RWPE1 (cell line): ENCODE measurements at regions not wholly inside any gene's neighbourhood (a gene's known extent, or its start where the extent isn't known, plus 50 kb on each side); places are given as distances from the start of the nearest gene placed in this dataset.

Source experiments
- CTCF ChIA-PET: fragments of 350-600 bp; sonication (Branson Sonifier 250); formaldehyde crosslinking; extraction: SDS; loops from one replicate; lab custom pipeline; 2021; lab: Yijun Ruan, JAX
- POLR2A ChIA-PET: fragments of 400-600 bp; formaldehyde crosslinking; extraction: SDS; loops from one replicate; lab custom pipeline; 2020; ENCODE audit warnings: antibody characterized with exemption; ENCODE audit not compliant: low non-redundant PET; lab: Yijun Ruan, JAX
- DNase-seq: peaks from one replicate; pipeline ENCODE4 v3.0.0; 2012; ENCODE audit warnings: low spot score
- H3K27ac ChIP-seq: fragments of 450-650 bp; 2 replicates; pipeline ENCODE4 v1.5.1; 2017
- TF ChIP-seq, protein P1 (sequence below): fragments of 450-650 bp; conservative IDR thresholded peaks from 2 replicates; pipeline ENCODE4 v1.5.1; 2017; ENCODE audit warnings: low read depth, mild to moderate bottlenecking

DNA sequence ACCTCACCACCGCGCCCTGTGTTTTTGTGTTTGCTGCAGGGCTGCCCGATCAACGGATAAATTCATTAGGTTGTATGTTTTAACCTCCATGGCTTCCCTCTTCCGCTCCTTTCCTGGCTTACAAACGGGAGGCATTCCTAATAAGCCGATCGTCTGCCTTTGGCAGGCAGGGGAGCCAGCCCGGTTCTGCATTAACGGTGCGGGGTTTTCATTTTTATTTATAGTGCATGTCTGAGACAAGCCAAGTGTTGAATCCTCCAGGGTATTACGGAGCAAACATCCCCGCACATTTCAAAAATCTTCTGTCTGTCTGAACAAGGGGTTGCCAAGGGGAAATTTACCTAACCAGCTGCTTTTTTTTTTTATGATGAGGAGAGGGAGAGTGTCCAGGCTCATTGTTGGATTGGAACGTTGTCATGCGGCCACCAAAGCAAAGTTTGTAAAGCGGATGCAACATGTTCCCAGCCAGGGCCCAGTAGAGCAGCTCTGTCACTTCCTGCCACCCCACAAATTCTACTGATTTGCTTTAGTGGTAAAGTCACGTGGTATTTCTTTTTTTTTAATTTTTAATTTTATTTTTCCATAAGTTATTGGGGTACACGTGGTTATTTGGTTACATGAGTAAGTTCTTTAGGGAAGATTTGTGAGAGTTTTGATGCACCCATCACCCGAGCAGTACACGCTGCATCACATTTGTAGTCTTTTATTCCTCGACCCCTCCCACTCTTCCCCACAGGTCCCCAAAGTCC lies 92.3 kb upstream of the BAIAP2L1 start:
- TF ChIP-seq, protein P1, sequence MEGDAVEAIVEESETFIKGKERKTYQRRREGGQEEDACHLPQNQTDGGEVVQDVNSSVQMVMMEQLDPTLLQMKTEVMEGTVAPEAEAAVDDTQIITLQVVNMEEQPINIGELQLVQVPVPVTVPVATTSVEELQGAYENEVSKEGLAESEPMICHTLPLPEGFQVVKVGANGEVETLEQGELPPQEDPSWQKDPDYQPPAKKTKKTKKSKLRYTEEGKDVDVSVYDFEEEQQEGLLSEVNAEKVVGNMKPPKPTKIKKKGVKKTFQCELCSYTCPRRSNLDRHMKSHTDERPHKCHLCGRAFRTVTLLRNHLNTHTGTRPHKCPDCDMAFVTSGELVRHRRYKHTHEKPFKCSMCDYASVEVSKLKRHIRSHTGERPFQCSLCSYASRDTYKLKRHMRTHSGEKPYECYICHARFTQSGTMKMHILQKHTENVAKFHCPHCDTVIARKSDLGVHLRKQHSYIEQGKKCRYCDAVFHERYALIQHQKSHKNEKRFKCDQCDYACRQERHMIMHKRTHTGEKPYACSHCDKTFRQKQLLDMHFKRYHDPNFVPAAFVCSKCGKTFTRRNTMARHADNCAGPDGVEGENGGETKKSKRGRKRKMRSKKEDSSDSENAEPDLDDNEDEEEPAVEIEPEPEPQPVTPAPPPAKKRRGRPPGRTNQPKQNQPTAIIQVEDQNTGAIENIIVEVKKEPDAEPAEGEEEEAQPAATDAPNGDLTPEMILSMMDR = no peak
- CTCF ChIA-PET = interaction anchor here (0.6 kb wide), 1 partner anchor 24 kb away, joined by 4 read pairs; no protein-coding TSS in a partner anchor
- DNase-seq = no peak
- no peak overlapping the region for H3K27ac ChIP-seq
- POLR2A ChIA-PET = no interaction called here

DNA sequence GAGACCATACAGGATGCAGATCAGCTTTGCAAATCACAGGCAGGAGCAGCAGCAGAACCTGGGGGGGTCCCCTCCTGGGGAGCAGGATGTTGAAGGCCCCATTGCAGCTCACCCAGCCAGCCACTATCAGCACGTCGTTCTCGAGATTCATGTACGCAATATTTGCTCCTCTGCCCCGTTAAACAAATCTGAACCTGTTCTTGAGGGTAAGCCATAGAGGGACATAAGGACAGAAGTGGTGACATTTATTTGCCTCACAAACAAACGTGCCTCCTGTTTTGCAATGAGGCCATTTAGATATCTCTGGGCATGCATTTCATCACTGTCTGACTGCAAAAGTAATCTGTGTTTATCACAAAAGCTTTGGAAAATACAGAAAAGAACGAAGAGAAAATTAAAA lies 87.3 kb upstream of the BAIAP2L1 start:
- no peak for DNase-seq
- CTCF ChIA-PET = interaction anchor here (1.2 kb wide), 1 partner anchor 182 kb away, joined by 3 read pairs; no protein-coding TSS in a partner anchor
- TF ChIP-seq, protein P1 = no peak
- POLR2A ChIA-PET = no interaction called here
- H3K27ac ChIP-seq = no peak overlapping the region

DNA sequence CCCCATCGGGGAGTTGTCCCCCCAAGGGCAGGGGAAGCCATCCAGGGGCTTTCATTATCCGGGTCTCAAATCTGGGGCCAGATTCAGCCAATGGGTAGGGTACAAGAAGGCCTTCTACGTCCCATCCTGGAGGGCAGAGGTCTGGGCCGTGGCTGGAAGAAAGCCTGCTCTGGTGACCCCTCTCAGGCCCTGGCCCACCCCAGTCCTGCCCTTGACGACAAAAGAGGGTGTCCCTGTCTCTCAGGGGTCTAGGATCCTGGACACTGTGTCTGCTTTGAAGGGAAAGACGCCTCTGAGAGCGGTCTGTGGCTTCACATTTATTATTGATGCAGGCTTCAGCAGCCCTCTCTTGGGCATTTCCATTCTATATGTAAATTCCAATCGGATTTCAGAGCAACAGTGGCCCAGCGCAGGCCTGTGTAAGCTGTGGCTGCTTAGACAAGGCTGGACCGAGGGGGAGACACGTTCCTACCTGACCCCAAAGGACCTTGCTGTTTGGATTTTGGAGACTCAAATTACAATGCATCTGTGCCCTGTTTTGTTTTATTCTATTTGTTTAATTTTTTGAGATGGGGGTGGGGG lies 83.2 kb upstream of the BAIAP2L1 start:
- CTCF ChIA-PET = interaction anchor here (0.6 kb wide), 1 partner anchor 324 kb away, joined by 3 read pairs; no protein-coding TSS in a partner anchor
- no peak overlapping the region for H3K27ac ChIP-seq

DNA sequence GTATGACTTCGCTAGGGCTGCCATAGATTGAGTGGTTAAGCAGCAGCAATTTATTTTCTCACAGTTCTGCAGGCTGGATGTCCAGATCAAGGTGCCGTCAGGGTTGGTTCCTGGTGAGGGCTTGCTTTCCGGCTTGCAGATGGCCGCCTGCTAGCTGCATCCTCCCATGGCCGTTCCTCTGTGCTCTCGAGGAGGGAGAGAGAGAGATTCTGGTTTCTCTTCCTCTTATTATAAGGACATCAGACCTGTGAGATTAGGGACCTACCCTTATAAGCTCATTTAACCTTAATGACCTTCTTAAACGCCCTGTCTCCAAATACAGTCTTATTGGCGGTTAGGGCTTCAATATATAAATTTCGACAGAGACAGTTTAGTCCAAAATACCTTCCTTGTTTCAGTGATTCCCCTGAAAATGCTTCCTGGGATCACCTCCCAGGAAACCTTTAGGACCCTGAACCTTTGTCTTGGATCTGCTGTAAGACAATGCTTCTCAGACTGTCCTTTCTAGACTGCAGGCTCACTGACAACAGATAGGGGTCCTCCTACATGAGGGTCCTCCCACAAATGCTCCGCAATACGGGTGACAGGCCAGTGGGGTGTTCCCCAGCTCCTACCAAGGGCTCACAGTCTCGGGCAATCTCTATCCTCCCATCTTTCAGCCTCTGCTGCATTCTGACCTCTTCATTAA lies 82.5 kb upstream of the BAIAP2L1 start:
- POLR2A ChIA-PET = no interaction called here
- DNase-seq = no peak
- CTCF ChIA-PET = no interaction called here
- TF ChIP-seq, protein P1 = no peak
- no peak overlapping the region for H3K27ac ChIP-seq

More for the DNA sequence above, 83.2 kb upstream of the BAIAP2L1 start:
- no peak for DNase-seq
- TF ChIP-seq, protein P1 = no peak
- POLR2A ChIA-PET = no interaction called here

DNA sequence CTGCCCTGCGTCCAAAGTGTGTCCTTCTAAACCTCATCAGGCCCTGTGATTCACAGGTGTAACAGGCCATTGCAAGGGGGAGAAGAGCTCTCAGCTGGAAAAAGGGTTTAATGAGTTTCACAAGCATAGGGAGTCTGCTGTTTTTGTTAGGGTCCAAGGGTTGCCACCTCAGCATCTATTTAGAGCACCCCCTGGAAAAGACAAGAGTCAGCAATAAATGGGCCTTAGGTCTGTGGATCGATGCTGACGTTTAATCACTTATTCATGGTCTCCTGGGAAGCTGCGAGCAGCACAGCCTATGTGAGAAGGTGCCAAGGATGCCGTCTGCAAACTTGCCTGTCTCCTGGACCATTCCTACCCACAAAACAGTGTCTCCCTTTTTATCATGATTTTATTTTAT lies 78.4 kb upstream of the BAIAP2L1 start:
- DNase-seq = no peak
- CTCF ChIA-PET = interaction anchor here (0.6 kb wide), 1 partner anchor 228 kb away, joined by 3 read pairs; no protein-coding TSS in a partner anchor
- TF ChIP-seq, protein P1 = no peak
- POLR2A ChIA-PET = no interaction called here
- no peak overlapping the region for H3K27ac ChIP-seq

DNA sequence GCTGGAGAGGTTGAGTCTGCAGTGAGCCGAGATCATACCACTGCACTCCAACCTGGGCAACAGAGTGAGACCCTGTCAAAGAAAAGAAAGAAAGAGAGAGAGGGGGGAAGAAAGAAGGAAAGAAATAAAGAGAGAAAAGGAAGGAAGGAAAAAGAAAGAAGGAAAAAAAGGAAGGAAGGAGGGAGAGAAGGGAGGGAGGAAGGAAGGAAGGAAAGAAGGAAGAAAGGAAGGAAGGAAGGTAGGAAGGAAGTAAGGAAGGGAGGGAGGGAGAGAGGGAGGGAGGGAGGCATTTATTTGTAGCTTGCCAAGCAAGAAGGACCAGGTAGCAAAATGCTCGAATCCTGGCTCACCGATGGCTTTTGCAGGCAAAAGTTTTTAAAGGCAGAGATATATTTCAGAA lies 74.5 kb upstream of the BAIAP2L1 start:
- ChIA-PET CTCF (interaction anchor here (0.6 to 0.8 kb wide), 2 partner anchors 10 to 361 kb away, joined by 5 to 7 read pairs; no protein-coding TSS in a partner anchor), POLR2A (no interaction called here)

More for the DNA sequence above, 74.5 kb upstream of the BAIAP2L1 start:
- TF ChIP-seq, protein P1 = no peak
- H3K27ac ChIP-seq = peak overlapping the region; percentile 73
- no peak for DNase-seq
